HepG2 (cell line): ENCODE measurements at regions not wholly inside any gene's neighbourhood (a gene's known extent, or its start where the extent isn't known, plus 50 kb on each side); places are given as distances from the start of the nearest gene placed in this dataset.
"Not testable (repeated sequence)": the region's sequence is repeated elsewhere in the genome, so short reads cannot be mapped to it uniquely, and the experiment has no call there.

Source experiments
- BORCS8-MEF2B ChIP-seq: sonication (generic); formaldehyde crosslinking; IDR thresholded peaks from 2 replicates; pipeline ENCODE4 v1.8.0; 2022; ENCODE audit warnings: mild to moderate bottlenecking, missing genetic modification reagents
- CENPX ChIP-seq: sonication (generic); formaldehyde crosslinking; IDR thresholded peaks from 2 replicates; pipeline ENCODE4 v1.9.0; 2021; ENCODE audit warnings: mild to moderate bottlenecking, missing genetic modification reagents, moderate library complexity
- CTCF ChIP-seq: sonication (generic); formaldehyde crosslinking; IDR thresholded peaks from 2 replicates; pipeline ENCODE4 v1.5.0; 2020; ENCODE audit warnings: mild to moderate bottlenecking, missing genetic modification reagents, moderate library complexity
- EZH2 ChIP-seq: conservative IDR thresholded peaks from 2 replicates; pipeline ENCODE4 v1.6.1; 2012; ENCODE audit warnings: mild to moderate bottlenecking, low read depth, low read length, moderate library complexity
- HNRNPL ChIP-seq: fragments of 200-400 bp; formaldehyde crosslinking; IDR thresholded peaks from 2 replicates; pipeline ENCODE4 v1.6.1; 2017; ENCODE audit warnings: mild to moderate bottlenecking, low read depth, low read length
- IRF9 ChIP-seq: sonication (generic); formaldehyde crosslinking; IDR thresholded peaks from 2 replicates; pipeline ENCODE4 v1.8.0; 2022; ENCODE audit warnings: missing genetic modification reagents, mild to moderate bottlenecking, borderline replicate concordance
- MAZ ChIP-seq, 2 experiments: sonication (generic) in 1 of 2; formaldehyde crosslinking in 1 of 2; IDR thresholded peaks; 2 replicates each; pipeline versions ENCODE4 v1.5.0 to v1.6.1; 2012 to 2020; ENCODE audit warnings: low read depth in 2 of 2, mild to moderate bottlenecking in 2 of 2, borderline replicate concordance in 1 of 2, improper control_type of control experiment in 1 of 2, low read length in 1 of 2, missing genetic modification reagents in 1 of 2, moderate library complexity in 1 of 2
- NR3C1 ChIP-seq: sonication (generic); formaldehyde crosslinking; IDR thresholded peaks from 2 replicates; pipeline ENCODE4 v1.4.0; 2020; ENCODE audit warnings: missing genetic modification reagents
- SRSF1 ChIP-seq: fragments of 200-400 bp; formaldehyde crosslinking; optimal IDR thresholded peaks from 2 replicates; pipeline ENCODE3; 2017; ENCODE audit warnings: mild to moderate bottlenecking, low read depth, low read length, moderate library complexity
- TAF1 ChIP-seq: sonication (generic); formaldehyde crosslinking; IDR thresholded peaks from 2 replicates; pipeline ENCODE4 v1.4.0; 2020; ENCODE audit warnings: missing genetic modification reagents
- U2AF2 ChIP-seq: fragments of 200-400 bp; formaldehyde crosslinking; IDR thresholded peaks from 2 replicates; pipeline ENCODE4 v1.6.1; 2017; ENCODE audit warnings: low read depth, mild to moderate bottlenecking, low read length
- ZNF274 ChIP-seq: sonication (generic); formaldehyde crosslinking; IDR thresholded peaks from 2 replicates; pipeline ENCODE4 v1.5.1; 2020; ENCODE audit warnings: mild to moderate bottlenecking, missing genetic modification reagents
- ZNF460 ChIP-seq: sonication (generic); formaldehyde crosslinking; IDR thresholded peaks from 2 replicates; pipeline ENCODE4 v1.5.1; 2020; ENCODE audit warnings: missing genetic modification reagents, mild to moderate bottlenecking, borderline replicate concordance

DNA sequence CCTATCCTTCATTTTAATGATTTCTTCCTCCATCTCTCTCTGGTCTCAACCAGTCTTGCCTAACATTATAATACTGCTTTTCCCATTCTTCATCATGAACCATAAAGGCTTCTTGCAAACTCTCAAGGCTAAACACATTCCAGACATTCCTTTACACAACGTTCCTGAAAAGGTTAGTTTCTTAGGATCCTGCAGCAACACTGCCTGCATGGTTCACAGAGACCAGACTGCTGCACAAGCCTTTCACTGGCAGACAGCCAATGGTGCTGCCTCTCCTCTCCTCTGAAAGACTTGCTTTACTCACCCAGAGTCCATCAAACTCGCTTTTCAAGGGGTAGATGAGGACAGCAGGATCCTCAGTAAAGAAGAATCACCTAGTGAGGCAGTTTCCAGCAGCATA is 72.3 kb upstream of the GPR89A start:
- TF ChIP-seq CENPX (CRISPR knock-in tag); SRSF1; BORCS8-MEF2B; ZNF460 (CRISPR knock-in tag); U2AF2; TAF1 (CRISPR knock-in tag); IRF9 (CRISPR knock-in tag); ZNF274 (CRISPR knock-in tag); CTCF (CRISPR knock-in tag); EZH2; MAZ (IDR thresholded peaks at IDR 0.05; ENCODE audit: borderline replicate concordance, low read depth, low read length); MAZ (CRISPR knock-in tag; IDR thresholded peaks at IDR 0.05; ENCODE audit: low read depth); NR3C1 (CRISPR knock-in tag); HNRNPL: not testable (repeated sequence)
